ENCODE measurements at regions not wholly inside any gene's neighbourhood (a gene's known extent, or its start where the extent isn't known, plus 50 kb on each side); places are given as distances from the start of the nearest gene placed in this dataset.

- Histone ChIP-seq H3K4me1 (ENCODE audit: control insufficient read depth, extremely low read depth, insufficient read depth, low read length) (peaks cover 17% of the 10 kb centered on the region), H3K36me3 (ENCODE audit: control insufficient read depth in 2 of 2, extremely low read depth in 1 of 2, insufficient read depth in 2 of 2, low read length in 2 of 2) (no peaks in the 10 kb centered on the region), H4K20me1 (replicated peaks; ENCODE audit: control insufficient read depth, extremely low read depth, insufficient read depth, low read length) (no peaks in the 10 kb centered on the region), H3K79me2 (ENCODE audit: control insufficient read depth, insufficient read depth, low read length) (no peaks in the 10 kb centered on the region), H3K4me3 (replicated peaks in 1 of 3; ENCODE audit: insufficient read depth in 1 of 3, low read depth in 1 of 3, low read length in 3 of 3) (no peak overlapping the region), H3K27me3 (ENCODE audit: control insufficient read depth in 2 of 2, insufficient read depth in 2 of 2, low read length in 2 of 2) (no peaks in the 10 kb centered on the region), H3K4me2 (ENCODE audit: insufficient read depth, low read length) (peak overlapping the region; percentile 43), H3K9ac (replicated peaks; ENCODE audit: extremely low read depth, insufficient read depth, low read length) (peak overlapping the region; percentile 69), H3K9me1 (replicated peaks; ENCODE audit: control insufficient read depth, extremely low read depth, insufficient read depth, low read length) (no peaks in the 10 kb centered on the region), H3K27ac (ENCODE audit: insufficient read depth, low read depth, low read length) (peak overlapping the region; percentile 90), H3K9me3 (replicated peaks; ENCODE audit: control insufficient read depth, insufficient read depth, low read length) (no peaks in the 10 kb centered on the region), H2AFZ (ENCODE audit: low read depth, low read length) (no peak overlapping the region)
- dilution Hi-C loops (cut with MboI; ENCODE audit: extremely low pct_ligation_motif_present, low sequenced_read_pairs): loop anchor here (25.0 kb wide), 1 partner anchor 354 kb away; the partner anchor contains the start of gene RND3
- ChIA-PET CTCF (interaction anchor here (1.1 to 1.5 kb wide), 4 partner anchors 8 to 292 kb away, joined by 3 to 6 read pairs (median 4); no protein-coding TSS in a partner anchor), POLR2A (interaction anchor here (1.2 to 1.3 kb wide), 2 partner anchors 8 to 10 kb away, joined by 5 read pairs; no protein-coding TSS in a partner anchor)
- BruUV-seq (replicated peaks): no TSS peak
- FAIRE-seq (peak; percentile 99), DNase-seq (ENCODE audit: low read depth, low spot score) (peak; percentile 97)
- peak; percentile 38 for TF ChIP-seq POLR2A (IDR thresholded peaks at IDR 0.05; ENCODE audit: low read depth, low read length)
- TF ChIP-seq MAX (IDR thresholded peaks at IDR 0.05; ENCODE audit: insufficient read depth, insufficient read length): no peak
- TF ChIP-seq, protein P1, sequence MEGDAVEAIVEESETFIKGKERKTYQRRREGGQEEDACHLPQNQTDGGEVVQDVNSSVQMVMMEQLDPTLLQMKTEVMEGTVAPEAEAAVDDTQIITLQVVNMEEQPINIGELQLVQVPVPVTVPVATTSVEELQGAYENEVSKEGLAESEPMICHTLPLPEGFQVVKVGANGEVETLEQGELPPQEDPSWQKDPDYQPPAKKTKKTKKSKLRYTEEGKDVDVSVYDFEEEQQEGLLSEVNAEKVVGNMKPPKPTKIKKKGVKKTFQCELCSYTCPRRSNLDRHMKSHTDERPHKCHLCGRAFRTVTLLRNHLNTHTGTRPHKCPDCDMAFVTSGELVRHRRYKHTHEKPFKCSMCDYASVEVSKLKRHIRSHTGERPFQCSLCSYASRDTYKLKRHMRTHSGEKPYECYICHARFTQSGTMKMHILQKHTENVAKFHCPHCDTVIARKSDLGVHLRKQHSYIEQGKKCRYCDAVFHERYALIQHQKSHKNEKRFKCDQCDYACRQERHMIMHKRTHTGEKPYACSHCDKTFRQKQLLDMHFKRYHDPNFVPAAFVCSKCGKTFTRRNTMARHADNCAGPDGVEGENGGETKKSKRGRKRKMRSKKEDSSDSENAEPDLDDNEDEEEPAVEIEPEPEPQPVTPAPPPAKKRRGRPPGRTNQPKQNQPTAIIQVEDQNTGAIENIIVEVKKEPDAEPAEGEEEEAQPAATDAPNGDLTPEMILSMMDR (IDR thresholded peaks at IDR 0.05; ENCODE audit: extremely low read depth in 1 of 2, insufficient read depth in 1 of 2, low read depth in 1 of 2, low read length in 2 of 2): no peak
- TF ChIP-seq POLR2AphosphoS5 (IDR thresholded peaks at IDR 0.05; ENCODE audit: insufficient read depth, low read depth, low read length): peak; percentile 90
- peak; percentile 77 for TF ChIP-seq GATA2 (IDR thresholded peaks at IDR 0.05; ENCODE audit: insufficient read depth, insufficient read length, low read depth, low read length)
- TF ChIP-seq JUN (IDR thresholded peaks at IDR 0.05; ENCODE audit: borderline replicate concordance, insufficient read depth, insufficient read length, low read depth): peak; percentile 100
- no peak for TF ChIP-seq MYC (IDR thresholded peaks at IDR 0.05; ENCODE audit: low read depth, low read length)
- peak; percentile 100 for TF ChIP-seq FOS (IDR thresholded peaks at IDR 0.05; ENCODE audit: borderline replicate concordance, insufficient read depth, low read length)
- no peak for TF ChIP-seq EZH2 (IDR thresholded peaks at IDR 0.05; ENCODE audit: borderline replicate concordance, low read depth, low read length, severe bottlenecking)
- intact Hi-C loops (cut with micrococcal nuclease): loop anchor here (1.0 to 2.0 kb wide), 9 partner anchors 8 to 537 kb away; partner anchors contain the start of gene RND3
Observed at GRCh38 chr2:150133623-150134022, 353.8 kb downstream of the RND3 start.
